ENCODE measurements at regions not wholly inside any gene's neighbourhood (a gene's known extent, or its start where the extent isn't known, plus 50 kb on each side); places are given as distances from the start of the nearest gene placed in this dataset.
"Not testable (repeated sequence)": the region's sequence is repeated elsewhere in the genome, so short reads cannot be mapped to it uniquely, and the experiment has no call there.

GRCh38 chr5:41995193-41995592, 70.1 kb downstream of the FBXO4 start:
- DNase-seq (ENCODE audit: low spot score), result no peak

- no peak for DNase-seq (ENCODE audit: low spot score)
Observed at GRCh38 chr5:42001673-42002072, 76.6 kb downstream of the FBXO4 start.

DNA sequence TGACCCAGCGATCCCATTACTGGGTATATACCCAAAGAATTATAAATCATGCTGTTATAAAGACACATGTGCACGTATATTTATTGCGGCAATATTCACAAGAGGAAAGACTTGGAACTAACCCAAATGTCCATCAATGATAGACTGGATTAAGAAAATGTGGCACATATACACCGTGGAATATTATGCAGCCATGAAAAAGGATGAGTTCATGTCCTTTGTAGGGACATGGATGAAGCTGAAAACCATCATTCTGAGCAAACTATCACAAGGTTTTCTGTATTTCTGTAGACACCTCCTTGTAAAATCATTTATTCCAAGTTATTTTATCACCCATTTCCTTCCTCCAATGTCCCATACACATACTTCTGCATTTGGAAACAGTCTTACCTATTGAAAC, 78.8 kb downstream of the FBXO4 start:
- DNase-seq (ENCODE audit: low spot score), result not testable (repeated sequence)

- DNase-seq (ENCODE audit: low spot score), result peak; percentile 21
Observed at GRCh38 chr5:42005561-42006153, 80.6 kb downstream of the FBXO4 start.

- DNase-seq (ENCODE audit: low spot score), result no peak
Observed at GRCh38 chr5:42013561-42013960, 88.5 kb downstream of the FBXO4 start.

DNA sequence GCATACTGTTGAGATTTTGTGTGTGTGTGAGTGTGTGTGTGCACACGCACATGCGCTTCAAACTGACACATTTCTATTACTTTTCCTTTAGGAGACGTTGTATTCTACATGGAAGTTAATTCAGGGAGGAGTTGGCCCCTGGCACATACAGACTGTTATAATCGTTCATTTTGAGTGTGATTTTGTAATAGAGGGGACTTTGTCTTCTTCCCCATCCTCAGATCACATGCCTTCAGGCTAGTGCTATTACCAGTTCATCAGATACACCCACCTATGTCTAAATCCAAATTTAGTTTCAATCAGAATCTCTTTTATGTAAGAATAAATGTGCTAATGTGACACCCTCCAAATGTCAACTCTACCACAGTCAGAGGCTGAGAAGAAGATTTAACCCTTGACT, 90.2 kb downstream of the FBXO4 start:
- no peak for DNase-seq (ENCODE audit: low spot score)

DNA sequence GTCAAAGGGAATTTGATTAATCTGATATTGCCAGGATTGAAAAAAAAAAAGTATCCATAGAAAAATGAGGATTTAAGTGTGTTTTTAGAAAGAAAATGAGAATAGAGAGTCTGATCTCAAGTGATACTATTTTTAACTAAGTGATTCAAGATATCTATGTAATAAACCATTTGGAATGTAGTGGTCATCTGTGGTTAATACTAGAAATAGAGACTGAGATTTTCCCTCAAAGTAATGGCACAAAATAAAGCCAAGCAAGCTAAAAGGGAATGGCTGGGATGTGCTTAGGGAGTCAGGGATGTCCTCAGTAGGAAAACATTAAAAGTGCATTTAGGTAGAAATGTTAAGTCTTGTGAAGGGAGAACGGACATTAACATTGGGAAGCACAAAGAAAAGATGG, 90.6 kb downstream of the FBXO4 start:
- DNase-seq (ENCODE audit: low spot score), result no peak

DNA sequence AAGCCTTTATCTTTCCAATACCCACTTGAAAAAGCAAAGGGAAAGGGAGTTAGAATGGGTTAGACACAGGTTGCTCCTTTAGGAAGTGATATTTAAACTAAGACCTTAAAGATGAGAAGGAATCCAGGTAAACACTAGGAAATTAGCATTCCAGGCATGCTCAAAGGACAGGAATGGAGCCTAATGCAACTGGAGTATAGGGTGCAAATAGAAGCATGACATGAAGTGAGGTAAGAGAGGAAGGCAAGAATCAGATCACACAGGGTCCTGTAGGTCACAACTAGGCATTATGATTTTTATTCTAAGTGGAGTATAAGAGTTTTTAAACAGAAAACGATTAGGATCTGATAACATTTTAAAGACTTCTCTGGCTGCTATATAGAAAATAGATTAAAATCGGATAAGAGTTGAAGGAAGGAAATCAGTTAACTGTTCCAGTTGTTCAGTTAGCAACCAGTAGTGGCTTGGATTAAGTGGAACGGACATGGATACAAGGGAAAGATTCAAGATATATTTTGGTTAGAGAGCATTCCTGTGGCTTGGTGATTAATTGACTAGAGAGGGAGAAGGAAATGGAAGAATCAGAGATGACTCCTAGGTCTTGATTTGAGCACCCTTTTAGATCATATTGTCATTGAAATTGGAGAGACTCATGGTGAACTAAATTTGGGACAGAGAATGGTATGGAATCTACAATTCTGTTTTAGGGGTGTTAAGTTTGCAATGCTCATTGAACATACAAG, 95.9 kb downstream of the FBXO4 start:
- no peak for DNase-seq (ENCODE audit: low spot score)

DNA sequence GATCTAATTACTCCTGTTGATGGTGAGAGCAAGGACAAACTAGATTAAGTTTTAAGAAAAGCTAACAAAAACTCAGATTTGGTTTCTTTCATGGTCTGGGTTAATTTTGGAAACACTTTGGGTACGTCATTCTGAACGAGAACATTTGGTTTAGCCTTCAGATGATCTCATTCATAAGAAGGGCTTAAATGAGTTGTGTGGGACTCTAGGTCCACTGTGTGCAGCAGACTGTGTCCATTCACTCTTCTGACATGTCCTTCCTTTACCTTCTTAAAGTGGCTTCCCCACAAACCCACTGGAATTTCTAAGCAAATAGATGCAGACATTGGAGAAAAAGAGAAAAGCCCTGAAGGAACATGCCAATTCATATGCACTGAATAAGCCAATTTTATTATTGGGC, 96.8 kb downstream of the FBXO4 start:
- no peak for DNase-seq (ENCODE audit: low spot score)

DNA sequence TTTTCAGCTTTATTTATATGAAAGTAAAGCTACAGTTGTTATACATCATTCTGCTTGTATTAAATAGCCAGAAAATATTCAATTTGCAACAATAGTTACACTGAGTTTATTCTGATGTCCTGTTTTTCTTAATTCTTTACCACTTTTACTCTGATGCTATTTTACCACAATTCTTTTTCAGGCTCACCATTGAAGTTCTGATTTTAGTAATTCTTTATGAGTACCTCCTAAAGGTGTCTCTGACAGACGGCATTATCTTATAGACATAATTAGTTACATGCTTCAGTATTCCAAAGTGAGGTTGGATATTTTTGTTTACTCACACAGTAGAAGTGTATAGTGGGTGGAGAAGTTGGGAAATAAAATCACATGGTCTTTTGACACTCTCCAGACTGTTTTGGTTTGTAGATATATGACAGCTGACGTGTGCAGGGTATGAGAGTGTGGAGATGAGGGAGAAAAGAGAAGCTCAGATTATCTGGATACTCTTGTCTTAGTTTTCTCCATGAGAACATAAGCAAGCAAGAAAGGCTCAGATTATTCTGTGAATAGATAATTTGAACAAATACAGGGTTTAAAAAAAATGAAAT, 97.4 kb downstream of the FBXO4 start:
- DNase-seq (ENCODE audit: low spot score), result no peak

DNA sequence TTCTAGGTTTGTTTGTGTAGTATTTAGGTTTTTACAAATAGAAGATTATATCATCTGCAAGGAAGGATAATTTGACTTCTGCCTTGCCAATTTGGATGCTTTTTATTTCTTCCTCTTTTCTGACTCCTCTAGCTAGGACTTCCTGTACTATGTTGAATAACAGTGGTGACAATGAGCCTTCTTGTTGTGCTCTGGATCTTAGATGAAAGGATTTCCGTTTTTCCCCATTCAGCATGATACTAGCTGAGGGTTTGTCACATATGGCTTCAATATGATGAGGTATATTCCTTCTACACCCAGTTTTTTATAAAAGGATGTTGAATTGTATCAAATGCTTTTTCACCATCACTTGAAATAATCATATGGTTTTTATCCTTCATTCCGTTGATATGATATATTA, 101.4 kb downstream of the FBXO4 start:
- no peak for DNase-seq (ENCODE audit: low spot score)

- no peak for DNase-seq (ENCODE audit: low spot score)
Observed at GRCh38 chr5:42032137-42032536, 107.1 kb downstream of the FBXO4 start.

- no peak for DNase-seq (ENCODE audit: low spot score)
Observed at GRCh38 chr5:42035526-42035925, 110.4 kb downstream of the FBXO4 start.

- no peak for DNase-seq (ENCODE audit: low spot score)
Observed at GRCh38 chr5:42036379-42036778, 111.3 kb downstream of the FBXO4 start.

DNA sequence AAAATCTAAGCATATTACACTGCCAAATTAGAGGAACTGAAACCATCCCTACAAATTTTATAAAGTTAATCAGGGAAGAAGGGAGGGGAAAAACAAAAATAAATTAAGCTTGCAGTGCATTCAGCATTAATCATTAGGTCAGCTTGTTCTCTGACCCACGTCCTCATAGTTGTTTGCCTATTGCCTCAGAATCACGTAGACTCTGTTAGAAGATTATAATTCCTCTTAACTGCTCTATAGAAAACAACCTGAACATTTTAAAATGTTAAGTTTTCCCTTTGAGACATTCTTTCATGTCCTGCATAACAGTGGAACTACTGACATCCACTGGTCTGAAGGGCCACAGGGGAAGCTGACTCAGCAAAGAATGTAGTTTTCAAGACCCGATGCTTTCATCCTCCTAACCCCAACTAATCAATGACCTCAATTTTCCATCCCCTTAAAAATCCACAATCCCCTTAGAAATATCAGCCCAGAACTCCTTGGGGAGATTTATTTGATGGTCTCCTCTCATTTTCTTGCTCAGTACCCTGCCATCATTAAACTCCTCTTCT, 112.4 kb downstream of the FBXO4 start:
- DNase-seq (ENCODE audit: low spot score), result no peak

- no peak for DNase-seq (ENCODE audit: low spot score)
Observed at GRCh38 chr5:42043400-42043799, 118.3 kb downstream of the FBXO4 start.

- peak; percentile 57 for DNase-seq (ENCODE audit: low spot score)
Observed at GRCh38 chr5:42057254-42057690, 132.2 kb downstream of the FBXO4 start.

DNA sequence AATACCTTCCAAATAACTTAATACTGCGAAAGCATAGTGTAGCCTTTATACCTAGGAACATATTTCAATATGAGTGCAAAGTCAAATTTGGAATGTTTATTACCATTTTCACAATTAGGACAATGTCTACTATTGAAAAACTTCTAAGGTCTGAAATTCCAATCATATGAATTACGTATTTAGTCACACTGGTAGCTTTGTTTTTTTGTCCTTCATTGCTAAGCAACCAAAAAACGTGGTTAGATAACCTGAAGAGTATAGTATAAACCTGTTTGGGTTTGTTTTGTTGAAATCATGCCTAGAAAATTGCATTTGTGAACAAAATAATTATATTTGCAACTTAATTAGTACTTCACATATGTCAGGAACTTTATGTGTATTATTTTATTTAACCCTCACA, 134.2 kb downstream of the FBXO4 start:
- DNase-seq (ENCODE audit: low spot score), result no peak

GRCh38 chr5:42059778-42060464, 134.8 kb downstream of the FBXO4 start:
- DNase-seq (ENCODE audit: low spot score), result no peak

DNA sequence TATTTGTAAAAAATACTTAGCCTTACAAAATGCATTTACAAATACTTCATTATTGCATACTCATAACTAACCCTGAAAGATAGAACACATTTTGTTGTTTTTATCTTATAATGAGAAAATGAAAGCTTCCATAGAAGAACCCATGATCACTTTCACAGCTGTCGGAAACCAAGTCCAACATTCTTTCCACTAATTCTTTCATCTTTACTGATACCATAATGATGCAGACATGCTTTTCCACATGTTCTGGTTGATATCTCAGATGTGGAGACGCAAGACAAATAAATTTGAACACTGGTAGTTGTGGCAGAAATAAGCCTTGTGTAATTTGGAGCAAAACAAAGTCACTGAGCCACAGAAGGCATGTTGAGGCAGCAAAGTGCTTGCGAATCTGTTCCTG, 136.0 kb downstream of the FBXO4 start:
- no peak for DNase-seq (ENCODE audit: low spot score)

GRCh38 chr5:42064821-42065220, 139.7 kb downstream of the FBXO4 start:
- peak; percentile 3 for DNase-seq (ENCODE audit: low spot score)

- DNase-seq (ENCODE audit: low spot score), result no peak
Observed at GRCh38 chr5:42066131-42066530, 141.1 kb downstream of the FBXO4 start.

All from A172 (cell line).